ENCODE measurements at regions not wholly inside any gene's neighbourhood (a gene's known extent, or its start where the extent isn't known, plus 50 kb on each side); places are given as distances from the start of the nearest gene placed in this dataset.
"Not testable (repeated sequence)": the region's sequence is repeated elsewhere in the genome, so short reads cannot be mapped to it uniquely, and the experiment has no call there.

- TF ChIP-seq CTCF, POLR2A, POLR2AphosphoS5 (IDR thresholded peaks at IDR 0.05): not testable (repeated sequence)
Observed at GRCh38 chr5:89630064-89630463, 747.1 kb upstream of the MEF2C start.
